Fibroblast of villous mesenchyme (primary cell): ENCODE measurements at regions not wholly inside any gene's neighbourhood (a gene's known extent, or its start where the extent isn't known, plus 50 kb on each side); places are given as distances from the start of the nearest gene placed in this dataset.

Source experiments
- DNase-seq: peaks from one replicate; pipeline ENCODE4 v3.0.0-alpha.2; 2010; ENCODE audit warnings: low read depth
- H3K4me3 ChIP-seq: 2 replicates; pipeline ENCODE4 v1.5.1; 2011; ENCODE audit warnings: low read depth, mild to moderate bottlenecking, low read length
- TF ChIP-seq, protein P1 (sequence below): IDR thresholded peaks from 2 replicates; pipeline ENCODE4 v1.5.1; 2012; ENCODE audit warnings: low read depth, mild to moderate bottlenecking, low read length; ENCODE audit not compliant: insufficient read depth

DNA sequence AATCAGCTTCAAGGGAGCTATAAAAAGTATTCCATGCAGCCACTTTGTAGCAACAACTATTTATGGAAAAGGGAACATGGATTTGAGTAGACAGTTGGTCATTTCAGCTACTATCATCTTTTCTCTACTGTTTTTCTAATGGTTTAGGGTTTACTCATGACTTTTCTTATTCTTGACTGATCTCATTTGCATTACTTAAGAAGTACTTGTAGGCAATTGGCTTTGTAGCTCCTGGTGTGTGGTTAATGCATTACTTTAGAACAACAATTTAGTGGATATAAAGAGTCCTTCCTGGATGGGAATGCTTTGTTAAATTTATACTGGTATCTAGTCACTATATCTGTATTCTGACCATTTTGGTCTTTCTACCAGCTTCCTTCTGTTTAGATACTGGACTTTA is 59.8 kb upstream of the NTRK2 start:
- TF ChIP-seq, protein P1, sequence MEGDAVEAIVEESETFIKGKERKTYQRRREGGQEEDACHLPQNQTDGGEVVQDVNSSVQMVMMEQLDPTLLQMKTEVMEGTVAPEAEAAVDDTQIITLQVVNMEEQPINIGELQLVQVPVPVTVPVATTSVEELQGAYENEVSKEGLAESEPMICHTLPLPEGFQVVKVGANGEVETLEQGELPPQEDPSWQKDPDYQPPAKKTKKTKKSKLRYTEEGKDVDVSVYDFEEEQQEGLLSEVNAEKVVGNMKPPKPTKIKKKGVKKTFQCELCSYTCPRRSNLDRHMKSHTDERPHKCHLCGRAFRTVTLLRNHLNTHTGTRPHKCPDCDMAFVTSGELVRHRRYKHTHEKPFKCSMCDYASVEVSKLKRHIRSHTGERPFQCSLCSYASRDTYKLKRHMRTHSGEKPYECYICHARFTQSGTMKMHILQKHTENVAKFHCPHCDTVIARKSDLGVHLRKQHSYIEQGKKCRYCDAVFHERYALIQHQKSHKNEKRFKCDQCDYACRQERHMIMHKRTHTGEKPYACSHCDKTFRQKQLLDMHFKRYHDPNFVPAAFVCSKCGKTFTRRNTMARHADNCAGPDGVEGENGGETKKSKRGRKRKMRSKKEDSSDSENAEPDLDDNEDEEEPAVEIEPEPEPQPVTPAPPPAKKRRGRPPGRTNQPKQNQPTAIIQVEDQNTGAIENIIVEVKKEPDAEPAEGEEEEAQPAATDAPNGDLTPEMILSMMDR = no peak
- no peak for DNase-seq
- H3K4me3 ChIP-seq = no peak overlapping the region

GRCh38 chr9:84613431-84613830 is 56.1 kb upstream of the NTRK2 start:
- DNase-seq = no peak
- TF ChIP-seq, protein P1 = no peak
- H3K4me3 ChIP-seq = no peak overlapping the region

DNA sequence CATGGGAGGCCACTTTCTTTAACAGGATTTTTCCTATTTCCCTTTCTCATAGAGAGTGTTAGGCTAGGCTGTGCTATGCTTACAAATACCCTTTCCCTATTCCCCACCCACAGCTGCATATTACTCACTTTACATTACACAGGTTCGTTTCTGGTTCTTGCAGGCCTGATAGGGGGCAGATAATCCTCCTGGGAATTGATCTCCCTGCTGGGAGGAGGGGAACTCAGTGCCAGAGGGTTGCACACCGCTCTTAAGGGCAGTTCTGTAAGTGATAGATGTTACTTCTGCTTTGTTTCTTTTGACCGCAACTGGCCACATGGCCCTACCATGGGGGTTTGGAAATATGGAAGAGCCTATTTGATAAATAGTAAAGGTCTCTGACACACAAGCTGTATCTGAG is 54.0 kb upstream of the NTRK2 start:
- H3K4me3 ChIP-seq = no peak overlapping the region
- TF ChIP-seq, protein P1 = no peak
- no peak for DNase-seq

- no peak for DNase-seq
- TF ChIP-seq, protein P1 = no peak
- H3K4me3 ChIP-seq = no peak overlapping the region
Measured at GRCh38 chr9:84617411-84618029, 52.0 kb upstream of the NTRK2 start.
